Trophoblast cell (in vitro differentiated cells and primary cell): ENCODE measurements at regions not wholly inside any gene's neighbourhood (a gene's known extent, or its start where the extent isn't known, plus 50 kb on each side); places are given as distances from the start of the nearest gene placed in this dataset.

ENCODE experiments used
- DNase-seq, 2 donors: peaks; one replicate each; pipeline ENCODE4 v3.0.0-alpha.2; 2016
- H2AFZ ChIP-seq: 2 replicates; pipeline ENCODE4 v1.6.1; 2013; ENCODE audit warnings: low read length, moderate library complexity, mild to moderate bottlenecking; ENCODE audit not compliant: insufficient read depth, poor library complexity
- H2AK5ac ChIP-seq: 2 replicates; pipeline ENCODE4 v1.6.1; 2013; ENCODE audit warnings: mild to moderate bottlenecking, low read length
- H2BK120ac ChIP-seq: 2 replicates; pipeline ENCODE4 v1.6.1; 2013; ENCODE audit warnings: low read length, mild to moderate bottlenecking, moderate library complexity; ENCODE audit not compliant: insufficient read depth, poor library complexity
- H2BK12ac ChIP-seq: 2 replicates; pipeline ENCODE4 v1.6.1; 2013; ENCODE audit warnings: mild to moderate bottlenecking, low read length, moderate library complexity
- H2BK5ac ChIP-seq: 2 replicates; pipeline ENCODE4 v1.6.1; 2013; ENCODE audit warnings: low read length, low read depth, moderate library complexity, mild to moderate bottlenecking; ENCODE audit not compliant: poor library complexity
- H3K14ac ChIP-seq: 2 replicates; pipeline ENCODE4 v1.6.1; 2013; ENCODE audit warnings: mild to moderate bottlenecking, low read length
- H3K18ac ChIP-seq: 2 replicates; pipeline ENCODE4 v1.6.1; 2013; ENCODE audit warnings: mild to moderate bottlenecking, low read length
- H3K23ac ChIP-seq: 2 replicates; pipeline ENCODE4 v1.6.1; 2013; ENCODE audit warnings: low read length
- H3K27ac ChIP-seq: 2 replicates; pipeline ENCODE4 v1.5.1; 2013; ENCODE audit warnings: low read depth, mild to moderate bottlenecking, inconsistent platforms, low read length, moderate library complexity
- H3K27me3 ChIP-seq: 2 replicates; pipeline ENCODE4 v1.6.1; 2013; ENCODE audit warnings: inconsistent platforms, mild to moderate bottlenecking, low read length, moderate library complexity; ENCODE audit not compliant: insufficient read depth
- H3K36me3 ChIP-seq, 2 experiments: 1 replicate in 1 of 2; 2 replicates in 1 of 2; pipeline ENCODE4 v1.6.1; 2013; ENCODE audit warnings: low read length in 2 of 2, mild to moderate bottlenecking in 2 of 2, moderate library complexity in 1 of 2; ENCODE audit not compliant: insufficient read depth in 2 of 2, control insufficient read depth in 1 of 2
- H3K4ac ChIP-seq: 2 replicates; pipeline ENCODE4 v1.6.1; 2013; ENCODE audit warnings: low read depth, mild to moderate bottlenecking, low read length, moderate library complexity
- H3K4me1 ChIP-seq, 2 experiments: 1 replicate in 1 of 2; 2 replicates in 1 of 2; pipeline ENCODE4 v1.6.1; 2013; ENCODE audit warnings: low read length in 2 of 2, mild to moderate bottlenecking in 2 of 2, moderate library complexity in 1 of 2; ENCODE audit not compliant: insufficient read depth in 2 of 2, control insufficient read depth in 1 of 2
- H3K4me2 ChIP-seq: 2 replicates; pipeline ENCODE4 v1.6.1; 2013; ENCODE audit warnings: inconsistent platforms, mild to moderate bottlenecking, low read length, moderate library complexity
- H3K4me3 ChIP-seq: 2 replicates; pipeline ENCODE4 v1.5.1; 2013; ENCODE audit warnings: mild to moderate bottlenecking, low read depth, low read length, inconsistent platforms
- H3K79me1 ChIP-seq: one replicate; pipeline ENCODE4 v1.6.1; 2013; ENCODE audit warnings: low read length
- H3K79me2 ChIP-seq: 2 replicates; pipeline ENCODE4 v1.6.1; 2013; ENCODE audit warnings: low read length, mild to moderate bottlenecking; ENCODE audit not compliant: control insufficient read depth, insufficient read depth, poor library complexity
- H3K9ac ChIP-seq: 2 replicates; pipeline ENCODE4 v1.6.1; 2013; ENCODE audit warnings: mild to moderate bottlenecking, low read length
- H3K9me3 ChIP-seq: 2 replicates; pipeline ENCODE4 v1.6.1; 2013; ENCODE audit warnings: low read depth, mild to moderate bottlenecking, control low read depth, inconsistent platforms, low read length; ENCODE audit not compliant: insufficient read depth
- H4K12ac ChIP-seq: 2 replicates; pipeline ENCODE4 v1.6.1; 2013; ENCODE audit warnings: low read depth, mild to moderate bottlenecking, low read length, moderate library complexity
- H4K8ac ChIP-seq: 2 replicates; pipeline ENCODE4 v1.6.1; 2013; ENCODE audit warnings: low read depth, mild to moderate bottlenecking, low read length, moderate library complexity
- H4K91ac ChIP-seq: one replicate; pipeline ENCODE4 v1.6.1; 2013; ENCODE audit warnings: low read depth, mild to moderate bottlenecking, low read length, moderate library complexity
- WGBS: extraction: QIAGEN DNeasy Blood & Tissue Kit; methylation state at CpG from one replicate; pipeline ENCODE4 v1.1.7; 2013; ENCODE audit warnings: missing lambda C conversion rate; ENCODE audit not compliant: insufficient read length, insufficient coverage; ENCODE audit errors: extremely low coverage; 5-methylcytosine and 5-hydroxymethylcytosine counted together

- H3K79me2 ChIP-seq, result no peaks in the 10 kb centered on the region
- H3K23ac ChIP-seq, result no peak overlapping the region
- H4K12ac ChIP-seq, result no peak overlapping the region
- H2AK5ac ChIP-seq, result no peak overlapping the region
- H3K4me2 ChIP-seq, result no peak overlapping the region
- no peaks in the 10 kb centered on the region for H3K27me3 ChIP-seq
- no peak overlapping the region for H3K4me3 ChIP-seq
- H2BK120ac ChIP-seq, result no peak overlapping the region
- no peak overlapping the region for H4K8ac ChIP-seq
- WGBS, result no CpG with 5 or more reads among the region's 2 CpGs
- H2AFZ ChIP-seq, result no peak overlapping the region
- H3K14ac ChIP-seq, result no peak overlapping the region
- H3K18ac ChIP-seq, result no peak overlapping the region
- no peak overlapping the region for H2BK12ac ChIP-seq
- H4K91ac ChIP-seq, result no peak overlapping the region
- H3K4me1 ChIP-seq, result peaks cover 3 to 6% of the 10 kb centered on the region in 2 experiments
- H3K27ac ChIP-seq, result no peak overlapping the region
- no peak for DNase-seq
- H3K4ac ChIP-seq, result no peak overlapping the region
- no peaks in the 10 kb centered on the region for H3K79me1 ChIP-seq
- no peaks in the 10 kb centered on the region for H3K36me3 ChIP-seq
- no peak overlapping the region for H2BK5ac ChIP-seq
- no peak overlapping the region for H3K9ac ChIP-seq
- H3K9me3 ChIP-seq, result no peaks in the 10 kb centered on the region
These were observed 306.5 kb upstream of the GULP1 start for GRCh38 chr2:187985195-187985594.

GRCh38 chr2:187985923-187986322, 305.8 kb upstream of the GULP1 start:
- Histone ChIP-seq H3K23ac (no peak overlapping the region), H3K4me3 (no peak overlapping the region), H4K12ac (no peak overlapping the region), H3K79me1 (no peaks in the 10 kb centered on the region), H3K9ac (no peak overlapping the region), H3K14ac (no peak overlapping the region), H2BK12ac (no peak overlapping the region), H3K9me3 (no peaks in the 10 kb centered on the region), H2BK5ac (no peak overlapping the region), H3K4ac (no peak overlapping the region), H4K91ac (no peak overlapping the region), H3K4me2 (no peak overlapping the region), H3K18ac (no peak overlapping the region), H2AK5ac (no peak overlapping the region), H4K8ac (no peak overlapping the region), H3K27me3 (no peaks in the 10 kb centered on the region), H3K79me2 (no peaks in the 10 kb centered on the region), H3K36me3 (no peaks in the 10 kb centered on the region), H2BK120ac (no peak overlapping the region), H3K4me1 (peaks cover 3 to 6% of the 10 kb centered on the region in 2 experiments), H3K27ac (no peak overlapping the region), H2AFZ (no peak overlapping the region)
- WGBS, result no CpG with 5 or more reads among the region's 4 CpGs
- peak in 1 of 2 donors; percentile 30 for DNase-seq

GRCh38 chr2:187986390-187987105, 305.1 kb upstream of the GULP1 start:
- Histone ChIP-seq H3K18ac (no peak overlapping the region), H4K91ac (no peak overlapping the region), H3K27ac (no peak overlapping the region), H3K23ac (no peak overlapping the region), H3K9me3 (no peaks in the 10 kb centered on the region), H3K4ac (no peak overlapping the region), H2AFZ (no peak overlapping the region), H3K4me1 (peaks cover 3 to 6% of the 10 kb centered on the region in 2 experiments), H3K79me2 (no peaks in the 10 kb centered on the region), H3K9ac (no peak overlapping the region), H2AK5ac (no peak overlapping the region), H2BK12ac (no peak overlapping the region), H3K4me2 (no peak overlapping the region), H3K14ac (no peak overlapping the region), H3K4me3 (no peak overlapping the region), H4K12ac (no peak overlapping the region), H2BK5ac (no peak overlapping the region), H3K79me1 (no peaks in the 10 kb centered on the region), H3K36me3 (no peaks in the 10 kb centered on the region), H4K8ac (peak overlapping the region; percentile 33), H2BK120ac (no peak overlapping the region), H3K27me3 (no peaks in the 10 kb centered on the region)
- WGBS, result no CpG with 5 or more reads among the region's 7 CpGs
- peak; percentile 70 to 83 for DNase-seq

- Histone ChIP-seq H2BK120ac (no peak overlapping the region), H2BK5ac (no peak overlapping the region), H3K4me3 (no peak overlapping the region), H4K12ac (no peak overlapping the region), H3K36me3 (no peaks in the 10 kb centered on the region), H3K18ac (no peak overlapping the region), H3K79me1 (no peaks in the 10 kb centered on the region), H3K27me3 (no peaks in the 10 kb centered on the region), H3K9me3 (no peaks in the 10 kb centered on the region), H3K4ac (no peak overlapping the region), H4K8ac (no peak overlapping the region), H3K14ac (no peak overlapping the region), H3K23ac (no peak overlapping the region), H3K4me1 (peaks cover 3 to 6% of the 10 kb centered on the region in 2 experiments), H3K79me2 (no peaks in the 10 kb centered on the region), H2AFZ (no peak overlapping the region), H2AK5ac (no peak overlapping the region), H2BK12ac (no peak overlapping the region), H3K9ac (no peak overlapping the region), H3K4me2 (no peak overlapping the region), H3K27ac (no peak overlapping the region), H4K91ac (no peak overlapping the region)
- no CpG with 5 or more reads among the region's 6 CpGs for WGBS
- DNase-seq, result no peak
These were observed 303.3 kb upstream of the GULP1 start for GRCh38 chr2:187988348-187988747.
